Ovary (tissue), 7 donors: ENCODE measurements at regions not wholly inside any gene's neighbourhood (a gene's known extent, or its start where the extent isn't known, plus 50 kb on each side); places are given as distances from the start of the nearest gene placed in this dataset.

ENCODE experiments used
- DNase-seq, 5 donors: peaks; one replicate each; pipeline ENCODE4 v3.0.0-alpha.2; 2019 to 2020
- H3K27ac ChIP-seq, 2 donors: fragments of 200-600 bp; one replicate each; pipeline versions ENCODE4 v1.5.1 to v1.8.0; 2019 to 2022
- H3K27me3 ChIP-seq: fragments of 200-600 bp; one replicate; pipeline ENCODE4 v1.8.0; 2022
- H3K36me3 ChIP-seq: fragments of 200-600 bp; sonication (generic); one replicate; pipeline ENCODE4 v1.5.1; 2019
- H3K4me1 ChIP-seq: one replicate; pipeline ENCODE4 v1.8.1; 2013; ENCODE audit warnings: mild to moderate bottlenecking, moderate library complexity; ENCODE audit not compliant: insufficient read depth
- H3K4me3 ChIP-seq: fragments of 200-600 bp; sonication (generic); one replicate; pipeline ENCODE4 v1.5.1; 2017
- H3K9me3 ChIP-seq, 2 donors: fragments of 200-600 bp in 1 of 2; sonication (generic) in 1 of 2; one replicate each; pipeline versions ENCODE4 v1.5.1 to v1.8.1; 2013 to 2019; ENCODE audit warnings: mild to moderate bottlenecking in 1 of 2, moderate library complexity in 1 of 2
- EP300 ChIP-seq: sonication (generic); formaldehyde crosslinking; IDR thresholded peaks from one replicate; pipeline ENCODE4 v1.6.1; 2017; ENCODE audit warnings: antibody characterized with exemption
- POLR2A ChIP-seq: fragments of 450-650 bp; IDR thresholded peaks from one replicate; pipeline ENCODE4 v1.6.1; 2017; ENCODE audit warnings: antibody characterized with exemption, mild to moderate bottlenecking, moderate library complexity
- WGBS, 3 donors: extraction: QIAGEN DNeasy Blood & Tissue Kit in 1 of 3; methylation state at CpG; one replicate each; pipeline versions ENCODE4 v1.1.5 to v1.1.7; 2013 to 2017; 5-methylcytosine and 5-hydroxymethylcytosine counted together
- intact Hi-C, 4 donors: fragments of 100-400 bp; cut with DNase I; formaldehyde crosslinking; loops; one replicate each; pipeline versions ENCODE4 v1.11.0 to v1.15.1; 2022 to 2023
- TF ChIP-seq, protein P1 (sequence below), 3 donors: fragments of 450-650 bp in 2 of 3; fragments of 200-600 bp in 1 of 3; IDR thresholded peaks; one replicate each; pipeline versions ENCODE4 v1.5.1 to v1.8.0; 2016 to 2022; ENCODE audit warnings: antibody characterized with exemption in 3 of 3, mild to moderate bottlenecking in 1 of 3
- donor health status: DM: no; HTN: no; CAD: no; lungs with moderate emphysema.
- donor health status: DM: no; HTN: no; CAD: no.
- donor health status: Bipolar disorder and iron deficiency.
- donor health status: DM: no; HTN: no; CAD: no.
- donor health status: DM: yes; HTN: yes; CAD: no.

DNA sequence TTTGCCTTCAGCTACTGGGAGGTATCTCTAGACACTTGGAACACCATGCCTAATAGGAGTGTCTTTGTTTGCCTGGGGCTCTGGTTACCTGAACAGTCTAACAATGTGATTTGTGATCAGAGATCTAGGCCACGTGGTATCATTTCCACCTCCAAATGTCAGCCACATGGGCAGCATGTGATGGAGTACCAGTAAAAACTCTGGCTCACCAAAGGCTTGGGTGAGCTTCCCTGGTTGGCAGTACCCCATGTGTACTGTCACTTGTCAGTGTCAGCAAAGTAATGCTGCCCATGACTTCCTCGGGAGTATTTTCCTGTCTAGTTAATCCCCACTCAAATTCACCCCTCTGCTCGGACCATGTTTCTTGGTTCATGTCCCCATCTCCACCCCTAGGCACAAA is 195.2 kb upstream of the LRFN2 start:
- no peak for DNase-seq
- intact Hi-C loops, result no loop called here
- Histone ChIP-seq H3K4me3 (no peak overlapping the region), H3K27me3 (no peaks in the 10 kb centered on the region), H3K9me3 (no peaks in the 10 kb centered on the region), H3K36me3 (no peaks in the 10 kb centered on the region), H3K4me1 (no peaks in the 10 kb centered on the region), H3K27ac (no peak overlapping the region)
- WGBS, 3 donors, result 82 to 86% (median 84%) methylated on average over 3 of the region's 3 CpGs
- TF ChIP-seq EP300, result no peak
- TF ChIP-seq, protein P1, sequence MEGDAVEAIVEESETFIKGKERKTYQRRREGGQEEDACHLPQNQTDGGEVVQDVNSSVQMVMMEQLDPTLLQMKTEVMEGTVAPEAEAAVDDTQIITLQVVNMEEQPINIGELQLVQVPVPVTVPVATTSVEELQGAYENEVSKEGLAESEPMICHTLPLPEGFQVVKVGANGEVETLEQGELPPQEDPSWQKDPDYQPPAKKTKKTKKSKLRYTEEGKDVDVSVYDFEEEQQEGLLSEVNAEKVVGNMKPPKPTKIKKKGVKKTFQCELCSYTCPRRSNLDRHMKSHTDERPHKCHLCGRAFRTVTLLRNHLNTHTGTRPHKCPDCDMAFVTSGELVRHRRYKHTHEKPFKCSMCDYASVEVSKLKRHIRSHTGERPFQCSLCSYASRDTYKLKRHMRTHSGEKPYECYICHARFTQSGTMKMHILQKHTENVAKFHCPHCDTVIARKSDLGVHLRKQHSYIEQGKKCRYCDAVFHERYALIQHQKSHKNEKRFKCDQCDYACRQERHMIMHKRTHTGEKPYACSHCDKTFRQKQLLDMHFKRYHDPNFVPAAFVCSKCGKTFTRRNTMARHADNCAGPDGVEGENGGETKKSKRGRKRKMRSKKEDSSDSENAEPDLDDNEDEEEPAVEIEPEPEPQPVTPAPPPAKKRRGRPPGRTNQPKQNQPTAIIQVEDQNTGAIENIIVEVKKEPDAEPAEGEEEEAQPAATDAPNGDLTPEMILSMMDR (IDR thresholded peaks at IDR 0.05), result no peak

DNA sequence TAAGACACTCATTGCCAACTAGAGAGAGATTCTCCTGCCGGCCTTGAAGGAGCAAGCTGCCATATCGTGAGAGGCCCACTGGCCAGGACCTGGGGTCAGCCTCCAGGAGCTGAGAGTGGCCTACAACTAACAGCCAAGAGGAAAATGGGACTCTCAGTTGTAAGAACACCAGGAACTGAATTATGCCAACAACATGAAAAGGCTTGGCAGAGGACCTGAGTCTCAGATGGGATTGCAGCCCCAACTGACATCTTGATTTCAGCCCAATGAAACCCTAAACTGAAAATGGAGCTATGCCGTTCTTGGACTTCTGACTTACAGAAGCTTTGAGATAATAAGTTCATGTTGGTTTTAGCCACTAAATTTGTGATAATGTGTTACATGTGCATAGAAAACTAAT is 193.5 kb upstream of the LRFN2 start:
- TF ChIP-seq POLR2A (no peak), EP300 (no peak)
- TF ChIP-seq, protein P1 (IDR thresholded peaks at IDR 0.05), result no peak
- Histone ChIP-seq H3K4me3 (no peak overlapping the region), H3K27ac (no peak overlapping the region), H3K27me3 (no peaks in the 10 kb centered on the region), H3K4me1 (no peaks in the 10 kb centered on the region), H3K9me3 (no peaks in the 10 kb centered on the region), H3K36me3 (no peaks in the 10 kb centered on the region)
- intact Hi-C loops, result no loop called here
- DNase-seq, result no peak
- 81 to 84% (median 84%) methylated on average over 3 of the region's 3 CpGs for WGBS, 3 donors

DNA sequence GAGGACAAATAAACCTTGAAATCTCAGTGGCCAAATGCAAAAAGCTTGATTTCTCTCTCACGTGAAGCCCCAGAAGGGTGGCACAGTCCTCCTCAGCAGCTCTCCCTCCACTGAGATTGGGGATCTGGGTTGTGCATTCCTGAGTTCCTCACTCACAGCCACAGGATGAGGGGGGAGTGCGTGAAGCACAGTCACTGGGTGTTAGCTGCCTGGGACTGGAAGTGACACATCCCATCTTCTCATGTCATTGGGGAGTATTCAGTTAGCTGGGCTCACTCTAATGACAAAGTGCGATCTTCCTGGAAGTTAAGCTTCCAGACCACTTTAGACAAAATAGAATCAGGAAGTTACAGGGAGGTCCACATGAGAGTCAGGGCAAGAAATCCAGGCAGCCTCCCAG is 192.2 kb upstream of the LRFN2 start:
- intact Hi-C loops, result no loop called here
- Histone ChIP-seq H3K27me3 (no peaks in the 10 kb centered on the region), H3K36me3 (no peaks in the 10 kb centered on the region), H3K27ac (no peak overlapping the region), H3K9me3 (no peaks in the 10 kb centered on the region), H3K4me3 (no peak overlapping the region), H3K4me1 (no peaks in the 10 kb centered on the region)
- WGBS, 3 donors, result 81 to 84% (median 84%) methylated on average over 3 of the region's 3 CpGs
- DNase-seq, result no peak
- TF ChIP-seq POLR2A, result no peak
- no peak for TF ChIP-seq EP300
- TF ChIP-seq, protein P1 (IDR thresholded peaks at IDR 0.05), result no peak

DNA sequence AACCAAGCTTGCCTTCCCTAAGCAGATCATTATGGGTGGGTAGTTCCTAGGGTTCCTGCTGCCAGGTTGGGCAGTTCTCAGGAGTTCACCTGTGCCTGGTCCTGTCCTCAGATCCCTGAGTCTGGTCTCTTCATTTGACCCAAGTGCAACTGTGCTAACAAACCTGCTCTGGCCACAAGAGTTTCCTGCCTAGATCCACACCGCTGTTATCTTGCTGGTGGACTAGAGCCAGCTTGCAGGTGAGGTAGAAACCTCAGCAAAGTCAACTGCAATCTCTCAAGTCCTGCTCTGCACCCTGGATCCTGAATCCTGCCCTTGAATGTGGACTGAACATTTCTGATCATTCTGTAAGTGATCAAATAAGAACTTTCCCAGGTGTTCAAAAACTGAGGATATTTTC is 191.8 kb upstream of the LRFN2 start:
- TF ChIP-seq POLR2A (no peak), EP300 (no peak)
- TF ChIP-seq, protein P1 (IDR thresholded peaks at IDR 0.05), result no peak
- H3K4me3 ChIP-seq, result no peak overlapping the region
- no peak overlapping the region for H3K27ac ChIP-seq
- WGBS, 3 donors, result 70 to 83% (median 80%) methylated on average over 1 of the region's 1 CpG
- DNase-seq, result no peak
- no peaks in the 10 kb centered on the region for H3K4me1 ChIP-seq
- no peaks in the 10 kb centered on the region for H3K36me3 ChIP-seq
- no peaks in the 10 kb centered on the region for H3K9me3 ChIP-seq
- no peaks in the 10 kb centered on the region for H3K27me3 ChIP-seq
- intact Hi-C loops, result no loop called here

DNA sequence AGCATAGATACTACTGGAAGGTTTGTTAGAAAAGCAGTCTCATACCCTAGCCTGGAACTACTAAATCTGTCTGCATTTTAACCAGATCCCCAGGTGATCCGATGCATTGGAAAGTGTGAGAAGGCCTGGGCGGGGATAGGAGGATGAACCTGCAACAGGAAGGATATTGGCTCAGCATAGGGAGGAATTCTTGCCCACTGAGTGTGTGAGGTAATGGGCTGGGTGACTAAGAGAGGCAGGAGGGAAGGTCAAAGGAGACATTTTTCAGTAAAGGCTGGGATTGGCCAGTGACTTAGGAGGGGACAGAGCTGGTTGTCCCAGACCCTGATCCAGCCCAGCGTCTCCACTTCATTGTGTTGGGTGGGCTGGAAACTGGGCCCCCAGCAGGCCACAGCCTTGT is 191.0 kb upstream of the LRFN2 start:
- Histone ChIP-seq H3K4me1 (no peaks in the 10 kb centered on the region), H3K27ac (no peak overlapping the region), H3K36me3 (no peaks in the 10 kb centered on the region), H3K9me3 (no peaks in the 10 kb centered on the region), H3K4me3 (no peak overlapping the region), H3K27me3 (no peaks in the 10 kb centered on the region)
- TF ChIP-seq EP300 (no peak), POLR2A (no peak)
- TF ChIP-seq, protein P1 (IDR thresholded peaks at IDR 0.05), result no peak
- intact Hi-C loops, result no loop called here
- DNase-seq, result no peak
- WGBS, 3 donors, result 92 to 96% (median 93%) methylated on average over 3 of the region's 3 CpGs
